DOHH2 (cell line): ENCODE measurements at regions not wholly inside any gene's neighbourhood (a gene's known extent, or its start where the extent isn't known, plus 50 kb on each side); places are given as distances from the start of the nearest gene placed in this dataset.

Source experiments
- CTCF ChIP-seq: fragments of 200-600 bp; sonication (generic); IDR thresholded peaks from one replicate; pipeline ENCODE4 v1.5.1; 2014; ENCODE audit warnings: antibody characterized with exemption, mild to moderate bottlenecking, low read depth, low read length; ENCODE audit not compliant: poor library complexity, severe bottlenecking
- EZH2phosphoT487 ChIP-seq: fragments of 200-600 bp; sonication (generic); IDR thresholded peaks from 2 replicates; pipeline ENCODE4 v1.6.1; 2017; ENCODE audit warnings: borderline replicate concordance, mild to moderate bottlenecking, antibody characterized with exemption, low read length, moderate library complexity, mixed read lengths

- TF ChIP-seq CTCF (no peak), EZH2phosphoT487 (no peak)
Observed at GRCh38 chr3:189025866-189026265, 145.9 kb upstream of the TPRG1 start.
